Endothelial cell of umbilical vein (primary cell): ENCODE measurements at regions not wholly inside any gene's neighbourhood (a gene's known extent, or its start where the extent isn't known, plus 50 kb on each side); places are given as distances from the start of the nearest gene placed in this dataset.

Source experiments
- BruUV-seq: library from RNA; stranded (reverse); fragments of 400-500 nt; replicated peaks from 2 replicates; lab custom pipeline; 2021; lab: Mats Ljungman, UMichigan
- CTCF ChIA-PET: fragments of 300-600, 350-600 bp; sonication (Branson Sonifier 250); formaldehyde crosslinking; loops from one replicate; lab custom pipeline; 2021; ENCODE audit warnings: antibody characterized with exemption, inconsistent platforms; lab: Charles Lee
- POLR2A ChIA-PET: fragments of 300-600, 350-600 bp; sonication (Branson Sonifier 250); formaldehyde crosslinking; loops from one replicate; lab custom pipeline; 2021; ENCODE audit warnings: antibody characterized with exemption, inconsistent platforms; lab: Charles Lee
- DNase-seq: peaks from one replicate; pipeline ENCODE4 v3.0.0-alpha.2; 2011; ENCODE audit warnings: low read depth, low spot score
- FAIRE-seq: peaks from 2 replicates; lab custom pipeline; 2011; peaks lifted over from hg19 to GRCh38; lab: Jason Lieb, UNC
- H2AFZ ChIP-seq: 2 replicates; pipeline ENCODE4 v1.6.0; 2012; ENCODE audit warnings: low read depth, low read length, control low read depth, inconsistent platforms
- H3K27ac ChIP-seq: 2 replicates; pipeline ENCODE4 v1.5.1; 2011; ENCODE audit warnings: low read depth, mild to moderate bottlenecking, control low read depth, low read length, moderate library complexity; ENCODE audit not compliant: insufficient read depth
- H3K27me3 ChIP-seq, 2 experiments: 2 replicates each; pipeline versions ENCODE4 v1.6.0 to v1.6.1; 2011; ENCODE audit warnings: low read length in 2 of 2, mixed read lengths in 1 of 2; ENCODE audit not compliant: control insufficient read depth in 2 of 2, insufficient read depth in 2 of 2
- H3K36me3 ChIP-seq, 2 experiments: 2 replicates in 1 of 2; 3 replicates in 1 of 2; pipeline ENCODE4 v1.5.1; 2011; ENCODE audit warnings: low read length in 2 of 2, mild to moderate bottlenecking in 1 of 2, moderate library complexity in 1 of 2; ENCODE audit not compliant: control insufficient read depth in 2 of 2, insufficient read depth in 2 of 2; ENCODE audit errors: extremely low read depth in 1 of 2
- H3K4me1 ChIP-seq: 3 replicates; pipeline ENCODE4 v1.5.1; 2011; ENCODE audit warnings: mild to moderate bottlenecking, low read length; ENCODE audit not compliant: control insufficient read depth, insufficient read depth; ENCODE audit errors: extremely low read depth
- H3K4me2 ChIP-seq: 2 replicates; pipeline ENCODE4 v1.6.1; 2011; ENCODE audit warnings: low read length, control low read depth, mixed read lengths; ENCODE audit not compliant: insufficient read depth
- H3K4me3 ChIP-seq, 3 experiments: fragments of 200-600 bp in 1 of 3; sonication (generic), shearing (Covaris generic) in 1 of 3; replicated peaks in 1 of 3; 2 replicates each; pipeline ENCODE4 v1.5.1; 2011 to 2016; ENCODE audit warnings: control low read depth in 3 of 3, low read length in 3 of 3, mild to moderate bottlenecking in 2 of 3, inconsistent platforms in 1 of 3, low read depth in 1 of 3, moderate library complexity in 1 of 3; ENCODE audit not compliant: insufficient read depth in 1 of 3
- H3K79me2 ChIP-seq: 2 replicates; pipeline ENCODE4 v1.6.0; 2012; ENCODE audit warnings: low read length, inconsistent platforms; ENCODE audit not compliant: control insufficient read depth, insufficient read depth
- H3K9ac ChIP-seq: replicated peaks from 2 replicates; pipeline ENCODE3; 2011; ENCODE audit warnings: low read length, control low read depth; ENCODE audit not compliant: insufficient read depth; ENCODE audit errors: extremely low read depth
- H3K9me1 ChIP-seq: replicated peaks from 3 replicates; pipeline ENCODE4 v1.6.0; 2011; ENCODE audit warnings: mild to moderate bottlenecking, low read length; ENCODE audit not compliant: control insufficient read depth, insufficient read depth; ENCODE audit errors: extremely low read depth
- H3K9me3 ChIP-seq: replicated peaks from 2 replicates; pipeline ENCODE4 v1.5.1; 2012; ENCODE audit warnings: low read length, inconsistent platforms; ENCODE audit not compliant: control insufficient read depth, insufficient read depth
- H4K20me1 ChIP-seq: replicated peaks from 2 replicates; pipeline ENCODE3; 2011; ENCODE audit warnings: mild to moderate bottlenecking, low read length; ENCODE audit not compliant: control insufficient read depth, insufficient read depth; ENCODE audit errors: extremely low read depth
- EZH2 ChIP-seq: IDR thresholded peaks from 2 replicates; pipeline ENCODE4 v1.6.1; 2012; ENCODE audit warnings: borderline replicate concordance, low read depth, mild to moderate bottlenecking, moderate library complexity, low read length, inconsistent platforms; ENCODE audit not compliant: severe bottlenecking
- FOS ChIP-seq: IDR thresholded peaks from 2 replicates; pipeline ENCODE4 v1.6.1; 2011; ENCODE audit warnings: mild to moderate bottlenecking, low read length, moderate library complexity, borderline replicate concordance; ENCODE audit not compliant: insufficient read depth
- GATA2 ChIP-seq: IDR thresholded peaks from 2 replicates; pipeline ENCODE4 v1.7.0; 2011; ENCODE audit warnings: low read depth, mild to moderate bottlenecking, moderate library complexity, mixed read lengths, low read length; ENCODE audit not compliant: insufficient read length, insufficient read depth
- JUN ChIP-seq: IDR thresholded peaks from 2 replicates; pipeline ENCODE4 v1.6.1; 2011; ENCODE audit warnings: borderline replicate concordance, low read depth; ENCODE audit not compliant: insufficient read length, insufficient read depth
- MYC ChIP-seq: IDR thresholded peaks from one replicate; pipeline ENCODE4 v1.6.1; 2011; ENCODE audit warnings: mild to moderate bottlenecking, low read depth, low read length
- POLR2A ChIP-seq: IDR thresholded peaks from 2 replicates; pipeline ENCODE4 v1.6.1; 2012; ENCODE audit warnings: low read depth, mild to moderate bottlenecking, control low read depth, low read length
- POLR2AphosphoS5 ChIP-seq: IDR thresholded peaks from 2 replicates; pipeline ENCODE4 v1.6.1; 2012; ENCODE audit warnings: low read depth, mild to moderate bottlenecking, control low read depth, low read length, moderate library complexity; ENCODE audit not compliant: insufficient read depth
- dilution Hi-C: fragments of 300-500 bp; cut with MboI; formaldehyde crosslinking; loops from one replicate; pipeline ENCODE4 v1.15.0; 2019; ENCODE audit warnings: low sequenced_read_pairs; ENCODE audit not compliant: extremely low pct_ligation_motif_present
- intact Hi-C: fragments of 100-400 bp; cut with micrococcal nuclease; formaldehyde crosslinking; loops from one replicate; pipeline ENCODE4 v1.10.0; 2022
- TF ChIP-seq, protein P1 (sequence below): IDR thresholded peaks from 2 replicates; pipeline ENCODE4 v1.6.1; 2011; ENCODE audit not compliant: insufficient read depth, insufficient read length
- TF ChIP-seq, protein P2 (sequence below), 2 donors: IDR thresholded peaks; 1 replicate in 1 of 2; 2 replicates in 1 of 2; pipeline ENCODE4 v1.5.1; 2011; ENCODE audit warnings: low read length in 2 of 2, mild to moderate bottlenecking in 2 of 2, moderate library complexity in 2 of 2, control low read depth in 1 of 2, inconsistent platforms in 1 of 2, low read depth in 1 of 2; ENCODE audit not compliant: insufficient read depth in 1 of 2; ENCODE audit errors: extremely low read depth in 1 of 2

DNA sequence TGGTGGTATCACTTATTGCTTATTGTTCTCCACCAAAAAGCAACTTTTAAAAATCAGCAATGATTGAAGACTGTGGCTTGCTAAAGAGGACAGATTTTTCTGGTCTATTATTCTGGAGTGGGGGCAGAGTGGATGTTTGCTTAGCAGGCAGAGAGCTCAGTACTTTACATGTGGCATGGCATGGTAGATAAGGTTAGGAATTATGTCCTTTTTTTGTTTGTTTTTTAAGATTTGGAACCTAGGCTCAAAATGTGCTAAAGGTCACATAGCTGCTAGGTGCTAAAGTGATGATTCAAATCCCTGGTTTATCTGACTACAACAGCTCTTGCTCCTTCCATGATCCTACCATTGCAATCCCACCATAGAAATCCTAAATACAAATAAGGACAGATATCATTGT, 331.0 kb upstream of the ADAMTS9 start:
- H3K9me3 ChIP-seq, result no peaks in the 10 kb centered on the region
- no peaks in the 10 kb centered on the region for H4K20me1 ChIP-seq
- TF ChIP-seq, protein P1, sequence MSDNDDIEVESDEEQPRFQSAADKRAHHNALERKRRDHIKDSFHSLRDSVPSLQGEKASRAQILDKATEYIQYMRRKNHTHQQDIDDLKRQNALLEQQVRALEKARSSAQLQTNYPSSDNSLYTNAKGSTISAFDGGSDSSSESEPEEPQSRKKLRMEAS, result no peak
- TF ChIP-seq POLR2A (no peak), MYC (no peak), JUN (no peak), POLR2AphosphoS5 (no peak), GATA2 (no peak), FOS (no peak), EZH2 (no peak)
- TF ChIP-seq, protein P2, sequence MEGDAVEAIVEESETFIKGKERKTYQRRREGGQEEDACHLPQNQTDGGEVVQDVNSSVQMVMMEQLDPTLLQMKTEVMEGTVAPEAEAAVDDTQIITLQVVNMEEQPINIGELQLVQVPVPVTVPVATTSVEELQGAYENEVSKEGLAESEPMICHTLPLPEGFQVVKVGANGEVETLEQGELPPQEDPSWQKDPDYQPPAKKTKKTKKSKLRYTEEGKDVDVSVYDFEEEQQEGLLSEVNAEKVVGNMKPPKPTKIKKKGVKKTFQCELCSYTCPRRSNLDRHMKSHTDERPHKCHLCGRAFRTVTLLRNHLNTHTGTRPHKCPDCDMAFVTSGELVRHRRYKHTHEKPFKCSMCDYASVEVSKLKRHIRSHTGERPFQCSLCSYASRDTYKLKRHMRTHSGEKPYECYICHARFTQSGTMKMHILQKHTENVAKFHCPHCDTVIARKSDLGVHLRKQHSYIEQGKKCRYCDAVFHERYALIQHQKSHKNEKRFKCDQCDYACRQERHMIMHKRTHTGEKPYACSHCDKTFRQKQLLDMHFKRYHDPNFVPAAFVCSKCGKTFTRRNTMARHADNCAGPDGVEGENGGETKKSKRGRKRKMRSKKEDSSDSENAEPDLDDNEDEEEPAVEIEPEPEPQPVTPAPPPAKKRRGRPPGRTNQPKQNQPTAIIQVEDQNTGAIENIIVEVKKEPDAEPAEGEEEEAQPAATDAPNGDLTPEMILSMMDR (IDR thresholded peaks at IDR 0.05; ENCODE audit: extremely low read depth in 1 of 2, insufficient read depth in 1 of 2, low read depth in 1 of 2, low read length in 2 of 2), result no peak
- H3K4me2 ChIP-seq, result no peak overlapping the region
- BruUV-seq, result no TSS peak
- no peak overlapping the region for H2AFZ ChIP-seq
- no peaks in the 10 kb centered on the region for H3K4me1 ChIP-seq
- CTCF ChIA-PET, result no interaction called here
- H3K27ac ChIP-seq, result no peak overlapping the region
- intact Hi-C loops (no loop called here), dilution Hi-C loops (no loop called here)
- no peaks in the 10 kb centered on the region for H3K79me2 ChIP-seq
- POLR2A ChIA-PET, result interaction anchor here (0.7 kb wide), 1 partner anchor 181 kb away, joined by 3 read pairs; no protein-coding TSS in a partner anchor
- H3K36me3 ChIP-seq, result no peaks in the 10 kb centered on the region
- H3K4me3 ChIP-seq, result no peak overlapping the region
- DNase-seq, result no peak
- no peaks in the 10 kb centered on the region for H3K9me1 ChIP-seq
- H3K27me3 ChIP-seq, result no peaks in the 10 kb centered on the region
- no peak overlapping the region for H3K9ac ChIP-seq
- FAIRE-seq, result no peak
